Stimulated activated CD4-positive, alpha-beta T cell treated with anti-CD3 and anti-CD28 coated beads, Interleukin-2, amount 100 ng/mL, for 48 hours (primary cell): ENCODE measurements at regions not wholly inside any gene's neighbourhood (a gene's known extent, or its start where the extent isn't known, plus 50 kb on each side); places are given as distances from the start of the nearest gene placed in this dataset.
"Not testable (repeated sequence)": the region's sequence is repeated elsewhere in the genome, so short reads cannot be mapped to it uniquely, and the experiment has no call there.

ENCODE experiments used
- DNase-seq, 2 donors: peaks; one replicate each; pipeline ENCODE4 v3.0.0-alpha.2; 2020

DNA sequence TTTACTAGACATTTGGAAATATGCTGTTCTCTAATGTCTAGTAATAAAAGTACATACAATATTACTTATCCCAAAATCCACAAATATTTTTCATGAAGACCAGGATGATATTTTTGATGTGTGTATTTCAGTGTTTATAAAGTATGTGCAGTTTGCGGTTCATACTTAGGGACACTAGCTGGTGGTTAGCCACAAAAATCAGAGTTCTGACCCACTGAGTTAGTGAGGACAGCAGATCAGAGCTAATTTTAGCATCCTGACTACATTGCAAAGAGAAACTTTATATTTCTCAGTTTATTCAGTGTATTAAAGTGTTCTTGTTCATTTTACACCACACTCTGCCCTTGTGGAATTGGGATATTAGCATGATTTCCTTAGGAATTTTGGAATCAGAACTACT, 655.3 kb downstream of the HTR1A start:
- no peak for DNase-seq

DNA sequence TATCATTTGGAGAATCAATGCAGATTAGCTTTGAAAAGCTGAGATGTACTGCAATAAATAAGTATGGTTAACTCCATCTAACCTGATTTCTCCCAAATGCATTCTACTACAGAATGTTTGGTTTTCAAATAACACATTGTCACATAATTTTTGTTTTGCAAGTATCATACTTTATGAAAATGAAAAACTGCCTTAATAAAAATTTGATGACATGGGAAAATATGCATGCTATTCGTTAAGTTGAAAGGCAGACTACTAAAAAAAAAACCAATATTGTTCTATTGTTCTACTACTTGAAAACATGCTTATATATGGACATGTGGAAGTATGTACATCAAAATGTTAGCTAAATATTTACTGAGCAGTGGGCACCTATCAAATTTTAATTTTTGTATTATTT, 668.9 kb downstream of the HTR1A start:
- DNase-seq = no peak

DNA sequence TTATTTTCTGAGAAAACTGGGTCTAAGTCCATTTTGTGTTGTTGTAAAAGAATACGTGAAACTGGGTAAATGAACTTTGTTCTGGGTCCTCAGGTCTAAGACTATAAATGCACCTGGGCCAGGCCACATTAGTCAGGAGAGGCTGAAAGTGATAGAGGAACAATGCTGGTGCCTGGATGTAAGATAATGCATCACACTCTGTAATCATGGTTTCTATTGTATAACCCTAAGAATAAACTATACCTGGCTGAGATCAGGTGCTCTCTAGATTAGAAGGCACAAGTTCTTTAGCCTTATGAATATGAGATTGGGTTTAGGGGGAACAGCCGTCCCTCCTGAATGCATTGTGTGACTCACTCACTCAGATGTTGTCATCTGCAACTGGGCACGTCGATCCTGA, 675.5 kb downstream of the HTR1A start:
- no peak for DNase-seq

DNA sequence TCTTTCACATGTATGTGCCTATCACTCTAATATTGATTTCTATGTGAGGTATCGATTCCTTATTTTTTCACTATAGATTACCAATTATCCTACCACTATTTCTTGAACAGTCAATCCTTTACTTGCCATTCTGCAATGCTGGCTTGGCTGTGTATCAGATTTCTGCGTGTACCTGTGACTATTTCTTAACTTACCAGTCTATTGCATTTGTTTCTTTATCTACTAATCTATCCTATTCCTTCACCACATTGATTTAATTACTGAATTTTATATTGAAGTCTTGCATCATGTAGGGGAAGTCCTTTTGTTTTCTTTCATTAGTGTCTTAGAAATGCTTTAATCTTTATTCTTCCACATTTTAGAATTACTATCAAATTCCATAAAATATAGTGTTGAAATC, 684.8 kb downstream of the LRRC70 start:
- no peak for DNase-seq

- DNase-seq = no peak
These were observed 683.8 kb downstream of the LRRC70 start for GRCh38 chr5:63262185-63262981.

DNA sequence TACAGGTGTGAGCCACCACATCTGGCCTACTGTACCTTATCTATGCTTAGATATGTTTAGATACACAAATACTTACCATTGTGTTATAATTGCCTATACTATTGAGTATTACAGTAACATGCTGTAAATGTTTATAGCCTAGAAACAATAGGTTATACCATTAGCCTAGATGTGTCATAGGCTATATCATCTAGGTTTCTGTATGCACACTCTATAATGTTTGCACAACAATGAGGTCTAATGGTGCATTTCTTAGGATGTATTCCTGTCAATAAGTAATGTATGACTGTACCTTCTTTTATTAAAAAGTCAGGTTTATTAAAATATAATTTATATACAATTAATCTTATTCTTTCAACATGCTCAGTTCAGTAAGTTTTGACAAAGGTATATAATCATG, 683.1 kb downstream of the LRRC70 start:
- DNase-seq = no peak

DNA sequence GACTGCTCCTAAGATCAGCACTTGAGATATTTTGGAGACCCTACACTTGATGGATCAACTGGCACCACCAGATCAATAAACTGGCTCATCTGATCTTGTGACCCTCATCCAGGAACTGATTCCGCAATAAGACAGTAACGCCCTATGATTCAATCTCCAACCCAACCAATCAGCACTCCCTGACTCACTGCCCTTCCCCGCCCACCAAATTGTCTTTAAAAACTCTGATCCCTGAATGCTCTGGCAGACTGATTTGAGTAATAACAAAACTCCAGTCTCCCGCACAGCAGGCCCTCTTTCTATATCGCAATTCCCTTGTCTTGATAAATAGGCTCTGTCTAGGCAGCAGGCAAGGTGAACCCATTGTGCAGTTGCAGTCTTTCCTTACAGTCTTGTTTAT, 677.0 kb downstream of the LRRC70 start:
- DNase-seq = no peak

DNA sequence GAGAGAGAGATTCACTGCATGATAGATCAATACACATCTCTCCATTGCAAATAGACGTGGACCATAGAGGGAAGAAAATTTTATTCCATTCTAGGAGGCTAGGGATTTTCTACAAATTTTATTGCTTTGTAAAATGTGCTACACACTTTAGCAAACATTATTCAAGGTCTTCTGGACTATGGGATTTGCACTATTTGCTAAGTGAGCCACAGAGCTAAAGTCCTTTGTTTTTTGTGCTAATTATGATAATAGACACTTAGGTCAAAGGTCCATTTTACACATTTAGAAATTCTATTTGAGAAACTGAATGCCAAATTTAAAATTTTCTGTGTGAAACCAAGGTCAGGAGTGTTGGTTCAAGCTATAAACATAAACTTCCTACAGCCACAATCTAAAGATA, 672.3 kb downstream of the LRRC70 start:
- DNase-seq = no peak

- no peak for DNase-seq
These were observed 671.3 kb downstream of the LRRC70 start for GRCh38 chr5:63249960-63250359.

GRCh38 chr5:63247651-63248050, 669.0 kb downstream of the LRRC70 start:
- no peak for DNase-seq

- no peak for DNase-seq
These were observed 666.7 kb downstream of the LRRC70 start for GRCh38 chr5:63245271-63245670.

DNA sequence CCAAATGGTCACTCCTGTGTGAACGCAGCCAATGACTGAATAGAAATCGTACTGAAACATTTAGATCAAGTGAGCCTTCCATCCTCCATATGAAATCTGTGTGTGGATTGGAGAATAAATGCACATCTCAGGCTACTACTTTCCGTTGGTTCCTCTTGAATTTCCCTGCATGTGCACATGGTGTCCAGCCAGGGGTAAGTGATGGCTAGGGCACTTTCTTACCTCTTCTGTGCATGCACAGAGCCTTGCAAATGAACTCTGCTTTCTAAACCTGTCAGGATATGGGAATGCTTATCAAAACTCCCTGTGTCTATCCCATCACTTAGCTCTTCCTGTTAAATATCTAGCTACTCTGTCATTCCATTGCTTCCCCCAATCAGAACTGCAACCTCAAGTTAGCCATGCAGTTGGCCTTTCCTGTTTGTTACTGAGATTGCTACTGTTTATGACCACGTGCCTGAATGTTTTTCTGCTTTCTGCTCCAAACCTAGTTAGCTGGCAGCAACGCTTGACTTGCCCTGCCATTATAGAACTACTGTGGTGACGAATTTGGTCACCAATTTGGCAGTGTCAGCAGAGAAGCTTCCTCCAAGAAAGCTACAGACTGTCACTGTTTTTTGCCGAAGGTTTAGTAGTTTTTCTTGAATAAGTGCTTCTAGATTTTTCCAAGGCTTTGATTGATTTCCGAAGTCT, 661.6 kb downstream of the LRRC70 start:
- DNase-seq = no peak

DNA sequence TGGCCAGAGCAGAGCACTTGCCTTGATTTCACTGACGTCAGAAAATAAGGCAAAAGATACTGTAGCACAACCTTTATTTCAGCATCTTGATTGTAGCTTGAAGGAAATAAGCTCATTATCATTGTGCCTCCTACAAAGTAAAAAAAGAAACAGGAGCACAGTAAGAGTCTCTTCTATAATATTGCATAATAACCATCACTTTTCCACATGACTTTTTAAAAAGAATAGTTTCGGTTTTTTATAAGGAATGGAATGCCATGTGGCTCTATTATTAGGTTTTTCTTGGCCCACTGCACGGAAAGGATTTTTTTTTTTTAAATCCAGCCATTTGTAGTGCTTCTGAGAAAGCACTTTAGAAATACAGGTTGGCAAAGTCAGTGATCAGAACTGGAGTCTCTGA, 655.3 kb downstream of the LRRC70 start:
- DNase-seq = no peak

DNA sequence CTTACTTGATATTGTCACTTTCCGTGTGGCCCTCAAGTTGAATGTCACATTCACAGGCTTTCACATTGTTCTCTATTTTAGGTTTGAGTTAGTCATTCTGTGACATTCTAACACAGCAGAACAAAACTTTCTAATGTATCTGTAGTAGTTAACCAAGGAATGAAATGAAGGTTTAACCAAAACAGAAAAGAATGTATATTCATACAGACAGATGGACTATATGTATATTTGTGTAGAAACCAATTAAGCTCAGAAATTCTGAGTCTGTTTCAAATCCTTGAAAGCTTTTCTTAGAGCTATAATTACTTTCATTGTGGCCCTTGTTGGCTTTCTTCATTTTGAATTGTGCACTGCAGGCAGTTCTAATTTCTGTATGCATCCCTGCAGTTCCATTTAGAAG, 654.7 kb downstream of the LRRC70 start:
- no peak for DNase-seq

DNA sequence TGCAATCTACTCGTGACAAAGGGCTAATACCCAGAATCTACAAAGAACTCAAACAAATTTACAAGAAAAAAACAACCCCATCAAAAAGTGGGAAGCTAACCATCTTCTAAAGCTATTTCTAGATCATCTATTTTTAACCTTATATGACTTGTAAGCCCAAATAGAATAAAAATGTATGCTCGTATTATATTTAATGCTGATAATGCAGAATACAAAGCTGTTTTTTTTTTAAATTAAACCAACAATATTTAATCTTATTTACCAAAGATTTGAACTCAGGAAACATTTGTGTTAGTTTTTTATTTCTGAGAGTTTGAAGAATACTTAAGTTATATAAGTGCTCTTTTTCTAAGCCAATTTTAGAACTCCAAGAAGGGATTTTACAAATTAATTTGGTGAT, 652.1 kb downstream of the LRRC70 start:
- DNase-seq = no peak

DNA sequence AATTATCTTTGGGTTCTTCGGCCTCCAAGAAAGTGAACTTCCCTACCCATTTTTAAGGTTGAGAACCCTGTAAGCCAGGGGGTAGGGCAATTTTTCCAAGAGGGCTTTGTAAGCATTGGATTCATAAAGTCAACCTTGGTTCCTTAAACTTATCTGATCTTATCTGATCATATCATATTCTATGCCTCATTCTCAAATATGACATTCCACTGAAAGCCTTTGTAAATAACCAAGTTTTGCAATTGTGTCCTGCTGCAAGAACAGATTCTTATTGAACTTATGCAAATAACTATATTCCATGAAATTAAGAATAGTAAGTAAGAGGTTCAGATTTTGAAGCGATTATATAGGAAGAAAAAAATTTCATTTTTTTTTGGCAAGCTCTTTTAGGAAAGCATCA, 649.5 kb downstream of the LRRC70 start:
- DNase-seq = no peak

GRCh38 chr5:63220244-63220643, 641.6 kb downstream of the LRRC70 start:
- no peak for DNase-seq

DNA sequence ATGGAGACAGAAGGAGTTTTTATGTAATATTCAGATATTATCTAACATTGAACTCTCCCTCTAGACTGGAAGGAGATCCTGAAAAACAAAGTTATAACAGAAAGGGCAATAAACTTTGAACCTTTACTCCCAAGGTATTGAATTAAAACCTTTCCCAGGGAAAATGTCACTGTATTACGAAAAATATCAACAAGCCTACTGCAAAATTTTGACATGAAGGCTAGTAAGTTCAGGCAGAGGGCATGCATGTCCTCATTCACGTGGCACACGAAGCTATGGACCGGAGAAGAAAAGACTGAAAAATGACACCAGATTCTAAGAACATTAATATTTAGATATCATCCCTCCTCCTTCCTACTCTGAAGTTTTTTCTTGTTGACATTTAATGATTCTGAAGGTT, 638.8 kb downstream of the LRRC70 start:
- no peak for DNase-seq

GRCh38 chr5:63213256-63213655, 634.6 kb downstream of the LRRC70 start:
- no peak for DNase-seq

- DNase-seq = no peak
These were observed 633.0 kb downstream of the LRRC70 start for GRCh38 chr5:63211448-63212132.

GRCh38 chr5:63205976-63206375, 627.4 kb downstream of the LRRC70 start:
- DNase-seq = no peak

DNA sequence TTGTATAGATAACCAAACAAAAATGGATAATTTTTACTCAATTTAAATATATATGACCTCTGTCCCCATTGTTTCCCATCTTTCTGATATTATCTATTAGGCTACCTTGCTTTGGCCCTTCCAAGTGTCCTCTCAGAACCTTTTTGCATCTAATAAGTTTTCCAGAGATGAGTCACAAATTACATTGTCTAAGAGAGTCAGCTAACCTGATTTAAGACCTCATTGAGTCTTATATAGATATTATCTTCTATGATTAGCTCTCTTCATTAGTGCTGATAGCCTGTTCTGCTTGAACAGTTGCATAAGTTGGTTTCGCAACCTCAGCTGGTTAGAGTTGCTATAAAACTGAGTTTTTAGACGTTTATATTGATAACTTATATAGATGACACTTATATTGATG, 623.1 kb downstream of the LRRC70 start:
- DNase-seq = no peak

GRCh38 chr5:63194126-63194525, 615.5 kb downstream of the LRRC70 start:
- no peak for DNase-seq

GRCh38 chr5:63180190-63180589, 601.6 kb downstream of the LRRC70 start:
- not testable (repeated sequence) for DNase-seq
